HCT116 (cell line): ENCODE measurements at regions not wholly inside any gene's neighbourhood (a gene's known extent, or its start where the extent isn't known, plus 50 kb on each side); places are given as distances from the start of the nearest gene placed in this dataset.

Source experiments
- ATAC-seq: fragments of 200-7000 bp; cut with Tn5 transposase; 2 replicates; pipeline ENCODE4 v1.9.1; 2020; ENCODE audit warnings: mild to moderate bottlenecking, moderate library complexity
- BruUV-seq: library from RNA; stranded (reverse); fragments of 400-500 nt; replicated peaks from 2 replicates; lab custom pipeline; 2021; lab: Mats Ljungman, UMichigan
- CTCF ChIA-PET: fragments of 300-600 bp; sonication (Branson Sonifier 250); formaldehyde crosslinking; loops from one replicate; lab custom pipeline; 2021; ENCODE audit warnings: antibody characterized with exemption; lab: Charles Lee
- POLR2A ChIA-PET: fragments of 300-600, 350-600 bp; sonication (Branson Sonifier 250); formaldehyde crosslinking; loops from one replicate; lab custom pipeline; 2021; ENCODE audit warnings: antibody characterized with exemption; lab: Charles Lee
- RAD21 ChIA-PET, 2 experiments: fragments of 300-600 bp; sonication (Branson Sonifier 250); formaldehyde crosslinking; loops; one replicate each; lab custom pipeline; 2023; ENCODE audit warnings: low total read pairs in 2 of 2; ENCODE audit not compliant: uncharacterized antibody in 2 of 2, unreplicated experiment in 2 of 2, low non-redundant PET in 1 of 2; lab: Charles Lee
- DNase-seq: peaks from one replicate; pipeline ENCODE4 v3.0.0-alpha.2; 2010; ENCODE audit warnings: low read depth, low spot score
- H2AFZ ChIP-seq: fragments of 200-600 bp; shearing (Covaris generic), sonication (generic); 2 replicates; pipeline ENCODE4 v1.6.1; 2017; ENCODE audit warnings: low read depth, mixed run types, mixed read lengths, antibody characterized with exemption, low read length; ENCODE audit not compliant: poor library complexity, severe bottlenecking
- H3K27ac ChIP-seq: 2 replicates; pipeline ENCODE4 v1.5.1; 2012; ENCODE audit warnings: low read depth, low read length
- H3K27me3 ChIP-seq: fragments of 200-600 bp; sonication (generic); 2 replicates; pipeline ENCODE4 v1.6.1; 2016; ENCODE audit warnings: mixed run types, low read length, mixed read lengths; ENCODE audit not compliant: insufficient read depth
- H3K36me3 ChIP-seq, 2 experiments: fragments of 200-500 bp in 1 of 2; fragments of 200-600 bp in 1 of 2; sonication (Bioruptor generic) in 1 of 2; sonication (generic) in 1 of 2; 2 replicates each; pipeline versions ENCODE4 v1.5.1 to v1.6.1; 2014 to 2016; ENCODE audit warnings: low read length in 2 of 2, inconsistent platforms in 1 of 2, mixed read lengths in 1 of 2, mixed run types in 1 of 2; ENCODE audit not compliant: insufficient read depth in 2 of 2, control insufficient read depth in 1 of 2
- H3K4me1 ChIP-seq, 2 experiments: fragments of 200-600 bp in 1 of 2; sonication (generic) in 1 of 2; 2 replicates each; pipeline versions ENCODE4 v1.5.1 to v1.6.1; 2012 to 2017; ENCODE audit warnings: low read length in 2 of 2, inconsistent platforms in 1 of 2, mild to moderate bottlenecking in 1 of 2, mixed read lengths in 1 of 2, mixed run types in 1 of 2, moderate library complexity in 1 of 2; ENCODE audit not compliant: insufficient read depth in 2 of 2, control insufficient read depth in 1 of 2
- H3K4me2 ChIP-seq: fragments of 200-600 bp; sonication (generic); 2 replicates; pipeline ENCODE4 v1.6.1; 2017; ENCODE audit warnings: mixed run types, low read length, mixed read lengths
- H3K4me3 ChIP-seq, 2 experiments: fragments of 200-600 bp in 1 of 2; sonication (generic) in 1 of 2; replicated peaks in 1 of 2; 2 replicates each; pipeline ENCODE4 v1.5.1; 2011 to 2016; ENCODE audit warnings: low read length in 2 of 2, control low read depth in 1 of 2, low read depth in 1 of 2, mild to moderate bottlenecking in 1 of 2, mixed read lengths in 1 of 2, mixed run types in 1 of 2
- H3K79me2 ChIP-seq: fragments of 200-600 bp; sonication (generic); 2 replicates; pipeline ENCODE4 v1.6.1; 2017; ENCODE audit warnings: mild to moderate bottlenecking, mixed run types, low read length, moderate library complexity, mixed read lengths; ENCODE audit not compliant: insufficient read depth
- H3K9ac ChIP-seq: fragments of 200-600 bp; sonication (generic); 2 replicates; pipeline ENCODE4 v1.6.1; 2016; ENCODE audit warnings: low read length, mixed read lengths
- H3K9me2 ChIP-seq: fragments of 200-600 bp; sonication (generic), shearing (Covaris generic); 2 replicates; pipeline ENCODE4 v1.6.1; 2017; ENCODE audit warnings: mixed run types, mild to moderate bottlenecking, moderate library complexity; ENCODE audit not compliant: insufficient read depth
- H3K9me3 ChIP-seq, 2 experiments: fragments of 200-500 bp in 1 of 2; fragments of 200-600 bp in 1 of 2; sonication (Bioruptor generic) in 1 of 2; sonication (generic) in 1 of 2; 2 replicates each; pipeline ENCODE4 v1.6.1; 2014 to 2017; ENCODE audit warnings: low read length in 2 of 2, mixed read lengths in 2 of 2, inconsistent platforms in 1 of 2, low read depth in 1 of 2, mild to moderate bottlenecking in 1 of 2, mixed run types in 1 of 2, moderate library complexity in 1 of 2; ENCODE audit not compliant: control insufficient read depth in 1 of 2, insufficient read depth in 1 of 2
- H4K20me1 ChIP-seq: fragments of 200-600 bp; sonication (generic), shearing (Covaris generic); 2 replicates; pipeline ENCODE4 v1.6.1; 2017; ENCODE audit warnings: mixed run types, mild to moderate bottlenecking, moderate library complexity; ENCODE audit not compliant: insufficient read depth
- CBX3 ChIP-seq: IDR thresholded peaks from 2 replicates; pipeline ENCODE4 v1.6.1; 2012; ENCODE audit warnings: low read depth
- CEBPB ChIP-seq: IDR thresholded peaks from 2 replicates; pipeline ENCODE4 v1.6.1; 2012; ENCODE audit warnings: low read depth
- EGR1 ChIP-seq: IDR thresholded peaks from 2 replicates; pipeline ENCODE4 v1.6.1; 2012; ENCODE audit warnings: low read depth
- ELF1 ChIP-seq: IDR thresholded peaks from 2 replicates; pipeline ENCODE4 v1.6.1; 2012; ENCODE audit warnings: low read depth, borderline replicate concordance
- EZH2phosphoT487 ChIP-seq: fragments of 200-600 bp; IDR thresholded peaks from 2 replicates; pipeline ENCODE4 v1.6.1; 2018; ENCODE audit warnings: antibody characterized with exemption, borderline replicate concordance
- JUND ChIP-seq: IDR thresholded peaks from 2 replicates; pipeline ENCODE4 v1.6.1; 2012
- POLR2A ChIP-seq: IDR thresholded peaks from 2 replicates; pipeline ENCODE4 v1.7.0; 2011; ENCODE audit warnings: borderline replicate concordance; ENCODE audit not compliant: insufficient read depth, insufficient read length; ENCODE audit errors: extremely low read depth
- POLR2AphosphoS5 ChIP-seq: IDR thresholded peaks from 2 replicates; pipeline ENCODE4 v1.6.1; 2011; ENCODE audit warnings: mild to moderate bottlenecking, low read depth, low read length, moderate library complexity
- RAD21 ChIP-seq: IDR thresholded peaks from 2 replicates; pipeline ENCODE4 v1.6.1; 2012; ENCODE audit warnings: low read depth, mild to moderate bottlenecking
- SP1 ChIP-seq: IDR thresholded peaks from 2 replicates; pipeline ENCODE4 v1.6.1; 2012; ENCODE audit warnings: low read depth
- SRF ChIP-seq: IDR thresholded peaks from 2 replicates; pipeline ENCODE4 v1.6.1; 2012; ENCODE audit warnings: low read depth
- TCF7L2 ChIP-seq: IDR thresholded peaks from 2 replicates; pipeline ENCODE4 v1.7.0; 2011; ENCODE audit warnings: borderline replicate concordance, inconsistent platforms; ENCODE audit not compliant: insufficient read depth, insufficient read length; ENCODE audit errors: extremely low read depth
- YY1 ChIP-seq: IDR thresholded peaks from 2 replicates; pipeline ENCODE4 v1.6.1; 2011; ENCODE audit warnings: low read length, low read depth, moderate library complexity, mild to moderate bottlenecking; ENCODE audit not compliant: insufficient replicate concordance; ENCODE audit errors: extremely low read depth
- ZFX ChIP-seq: fragments of 450-650 bp; IDR thresholded peaks from 2 replicates; pipeline ENCODE4 v1.6.1; 2017
- ZNF274 ChIP-seq: fragments of 200-500 bp; sonication (Bioruptor generic); IDR thresholded peaks from 2 replicates; pipeline ENCODE4 v1.6.1; 2014; ENCODE audit warnings: mild to moderate bottlenecking, low read depth, low read length, inconsistent platforms
- intact Hi-C: fragments of 100-400 bp; cut with micrococcal nuclease; formaldehyde crosslinking; loops from 2 replicates; pipeline ENCODE4 v1.10.0; 2022
- TF ChIP-seq, protein P1 (sequence below): IDR thresholded peaks from 2 replicates; pipeline ENCODE4 v1.6.1; 2012
- TF ChIP-seq, protein P2 (sequence below): IDR thresholded peaks from 2 replicates; pipeline ENCODE4 v1.6.1; 2011; ENCODE audit warnings: mild to moderate bottlenecking, low read length, moderate library complexity; ENCODE audit not compliant: insufficient replicate concordance; ENCODE audit errors: extremely low read depth
- TF ChIP-seq, protein P3 (sequence below), 3 experiments: fragments of 200-600 bp in 1 of 3; sonication (generic) in 1 of 3; IDR thresholded peaks in 2 of 3; conservative IDR thresholded peaks in 1 of 3; 2 replicates each; pipeline ENCODE4 v1.5.1; 2012 to 2017; ENCODE audit warnings: low read depth in 2 of 3, low read length in 2 of 3, antibody characterized with exemption in 1 of 3, borderline replicate concordance in 1 of 3, control low read depth in 1 of 3, mild to moderate bottlenecking in 1 of 3, mixed read lengths in 1 of 3, mixed run types in 1 of 3, moderate library complexity in 1 of 3; ENCODE audit not compliant: insufficient read depth in 1 of 3

DNA sequence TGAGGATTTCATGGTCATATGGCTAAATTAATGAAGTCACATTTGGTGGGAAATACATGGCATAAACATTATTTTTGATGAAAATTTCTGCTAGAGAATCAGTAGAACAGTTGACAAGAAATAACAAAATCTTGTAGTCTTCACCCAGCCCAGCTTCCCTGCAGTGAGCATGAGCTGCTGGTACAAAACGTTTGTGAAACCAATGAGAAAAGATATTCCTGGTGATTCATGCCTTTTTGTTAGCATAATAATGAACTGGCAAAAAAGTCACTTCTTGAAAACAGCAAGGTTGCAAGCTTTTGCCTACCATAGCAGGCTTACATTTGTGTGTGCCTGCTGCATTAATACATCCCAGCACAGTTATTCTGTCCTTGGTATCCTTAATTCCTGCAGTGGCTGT, 475.9 kb upstream of the HTR2A start:
- Histone ChIP-seq H3K36me3 (no peaks in the 10 kb centered on the region), H3K9me3 (peaks cover 0 to 5% of the 10 kb centered on the region in 2 experiments; a peak in 1 of 4 replicates), H3K27ac (no peak overlapping the region), H3K79me2 (no peaks in the 10 kb centered on the region), H3K9ac (no peak overlapping the region), H3K4me1 (no peaks in the 10 kb centered on the region), H4K20me1 (no peaks in the 10 kb centered on the region), H3K9me2 (no peaks in the 10 kb centered on the region), H2AFZ (no peak overlapping the region), H3K4me3 (no peak overlapping the region), H3K4me2 (no peak overlapping the region), H3K27me3 (no peaks in the 10 kb centered on the region)
- POLR2A ChIA-PET = no interaction called here
- DNase-seq (no peak), ATAC-seq (no peak)
- no TSS peak for BruUV-seq
- RAD21 ChIA-PET = no interaction called here
- TF ChIP-seq SRF (no peak), RAD21 (no peak), SP1 (no peak), TCF7L2 (no peak), ELF1 (no peak), JUND (no peak), YY1 (no peak)
- TF ChIP-seq, protein P1, sequence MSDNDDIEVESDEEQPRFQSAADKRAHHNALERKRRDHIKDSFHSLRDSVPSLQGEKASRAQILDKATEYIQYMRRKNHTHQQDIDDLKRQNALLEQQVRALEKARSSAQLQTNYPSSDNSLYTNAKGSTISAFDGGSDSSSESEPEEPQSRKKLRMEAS = no peak
- intact Hi-C loops = no loop called here
- CTCF ChIA-PET = no interaction called here

DNA sequence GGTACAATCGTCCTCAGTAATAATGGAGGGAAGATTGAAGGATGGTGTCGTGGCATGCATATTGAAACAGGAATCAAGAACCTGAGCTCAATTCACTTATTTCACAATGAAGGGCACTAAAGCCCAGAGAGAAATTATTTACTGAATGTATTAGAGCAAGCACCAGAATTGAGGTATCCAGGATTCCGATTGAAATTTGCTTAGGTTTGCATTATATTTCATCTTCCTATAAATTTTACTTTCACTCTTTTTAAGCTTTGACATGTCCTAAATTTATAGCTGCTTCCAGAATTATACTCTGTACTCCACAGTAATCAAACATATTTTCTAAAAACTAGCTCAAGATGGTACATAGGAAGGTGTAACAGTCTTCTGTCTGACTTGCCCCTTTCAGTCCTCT, 454.9 kb upstream of the HTR2A start:
- H3K27ac ChIP-seq = no peak overlapping the region
- TF ChIP-seq RAD21 = no peak
- no peak for TF ChIP-seq CBX3
- no peak for TF ChIP-seq ZFX
- no peak for TF ChIP-seq TCF7L2
- no peak for TF ChIP-seq SRF
- TF ChIP-seq, protein P2, sequence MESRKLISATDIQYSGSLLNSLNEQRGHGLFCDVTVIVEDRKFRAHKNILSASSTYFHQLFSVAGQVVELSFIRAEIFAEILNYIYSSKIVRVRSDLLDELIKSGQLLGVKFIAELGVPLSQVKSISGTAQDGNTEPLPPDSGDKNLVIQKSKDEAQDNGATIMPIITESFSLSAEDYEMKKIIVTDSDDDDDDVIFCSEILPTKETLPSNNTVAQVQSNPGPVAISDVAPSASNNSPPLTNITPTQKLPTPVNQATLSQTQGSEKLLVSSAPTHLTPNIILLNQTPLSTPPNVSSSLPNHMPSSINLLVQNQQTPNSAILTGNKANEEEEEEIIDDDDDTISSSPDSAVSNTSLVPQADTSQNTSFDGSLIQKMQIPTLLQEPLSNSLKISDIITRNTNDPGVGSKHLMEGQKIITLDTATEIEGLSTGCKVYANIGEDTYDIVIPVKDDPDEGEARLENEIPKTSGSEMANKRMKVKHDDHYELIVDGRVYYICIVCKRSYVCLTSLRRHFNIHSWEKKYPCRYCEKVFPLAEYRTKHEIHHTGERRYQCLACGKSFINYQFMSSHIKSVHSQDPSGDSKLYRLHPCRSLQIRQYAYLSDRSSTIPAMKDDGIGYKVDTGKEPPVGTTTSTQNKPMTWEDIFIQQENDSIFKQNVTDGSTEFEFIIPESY = no peak
- TF ChIP-seq EGR1 = no peak
- TF ChIP-seq, protein P3, sequence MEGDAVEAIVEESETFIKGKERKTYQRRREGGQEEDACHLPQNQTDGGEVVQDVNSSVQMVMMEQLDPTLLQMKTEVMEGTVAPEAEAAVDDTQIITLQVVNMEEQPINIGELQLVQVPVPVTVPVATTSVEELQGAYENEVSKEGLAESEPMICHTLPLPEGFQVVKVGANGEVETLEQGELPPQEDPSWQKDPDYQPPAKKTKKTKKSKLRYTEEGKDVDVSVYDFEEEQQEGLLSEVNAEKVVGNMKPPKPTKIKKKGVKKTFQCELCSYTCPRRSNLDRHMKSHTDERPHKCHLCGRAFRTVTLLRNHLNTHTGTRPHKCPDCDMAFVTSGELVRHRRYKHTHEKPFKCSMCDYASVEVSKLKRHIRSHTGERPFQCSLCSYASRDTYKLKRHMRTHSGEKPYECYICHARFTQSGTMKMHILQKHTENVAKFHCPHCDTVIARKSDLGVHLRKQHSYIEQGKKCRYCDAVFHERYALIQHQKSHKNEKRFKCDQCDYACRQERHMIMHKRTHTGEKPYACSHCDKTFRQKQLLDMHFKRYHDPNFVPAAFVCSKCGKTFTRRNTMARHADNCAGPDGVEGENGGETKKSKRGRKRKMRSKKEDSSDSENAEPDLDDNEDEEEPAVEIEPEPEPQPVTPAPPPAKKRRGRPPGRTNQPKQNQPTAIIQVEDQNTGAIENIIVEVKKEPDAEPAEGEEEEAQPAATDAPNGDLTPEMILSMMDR (IDR thresholded peaks at IDR 0.05 in 2 of 3, conservative IDR thresholded peaks at IDR 0.05 in 1 of 3; ENCODE audit: borderline replicate concordance in 1 of 3, insufficient read depth in 1 of 3, low read depth in 2 of 3, low read length in 2 of 3) = no peak
- TF ChIP-seq POLR2A = no peak
- TF ChIP-seq POLR2AphosphoS5 = no peak
- TF ChIP-seq ZNF274 = no peak
- TF ChIP-seq EZH2phosphoT487 = no peak
- TF ChIP-seq, protein P1 = no peak
- TF ChIP-seq CEBPB = no peak

More for the DNA sequence above, 454.9 kb upstream of the HTR2A start:
- Histone ChIP-seq H3K4me2 (no peak overlapping the region), H3K9me2 (no peaks in the 10 kb centered on the region), H3K9ac (no peak overlapping the region), H3K4me3 (no peak overlapping the region), H3K4me1 (no peaks in the 10 kb centered on the region), H4K20me1 (no peaks in the 10 kb centered on the region), H2AFZ (no peak overlapping the region), H3K79me2 (no peaks in the 10 kb centered on the region), H3K36me3 (no peaks in the 10 kb centered on the region), H3K9me3 (no peaks in the 10 kb centered on the region), H3K27me3 (no peaks in the 10 kb centered on the region)
- ATAC-seq (no peak), DNase-seq (no peak)
- ChIA-PET CTCF (no interaction called here), RAD21 (no interaction called here), POLR2A (no interaction called here)
- BruUV-seq = no TSS peak
- intact Hi-C loops = no loop called here
